Thyroid gland (tissue), 4 donors: ENCODE measurements at regions not wholly inside any gene's neighbourhood (a gene's known extent, or its start where the extent isn't known, plus 50 kb on each side); places are given as distances from the start of the nearest gene placed in this dataset.
A peak's percentile ranks its signal among the peaks of the same experiment; 100 is the strongest.

Experiments
- DNase-seq, 2 donors: peaks; one replicate each; pipeline ENCODE4 v3.0.0-alpha.2; 2019
- H3K27ac ChIP-seq, 3 donors: fragments of 200-600 bp; sonication (generic); 1 replicate in 2 of 3; 2 replicates in 1 of 3; pipeline ENCODE4 v1.5.1; 2016 to 2019; ENCODE audit warnings: mild to moderate bottlenecking in 1 of 3, moderate library complexity in 1 of 3
- H3K27me3 ChIP-seq: fragments of 200-600 bp; sonication (generic); one replicate; pipeline ENCODE4 v1.5.1; 2019
- H3K36me3 ChIP-seq, 2 donors: fragments of 200-600 bp; sonication (generic); one replicate each; pipeline ENCODE4 v1.5.1; 2016 to 2019
- H3K4me1 ChIP-seq, 2 donors: fragments of 200-600 bp; sonication (generic); one replicate each; pipeline ENCODE4 v1.5.1; 2017 to 2019
- H3K4me3 ChIP-seq, 3 donors: fragments of 200-600 bp; sonication (generic); replicated peaks in 1 of 3; 1 replicate in 2 of 3; 2 replicates in 1 of 3; pipeline ENCODE4 v1.5.1; 2016; ENCODE audit warnings: mild to moderate bottlenecking in 1 of 3
- H3K9me3 ChIP-seq: fragments of 200-600 bp; sonication (generic); one replicate; pipeline ENCODE4 v1.5.1; 2017
- CTCF ChIP-seq, 6 experiments: fragments of 200-600 bp in 3 of 6; fragments of 450-650 bp in 3 of 6; sonication (generic) in 3 of 6; IDR thresholded peaks; one replicate each; pipeline ENCODE4 v1.5.1; 2016 to 2019; ENCODE audit warnings: antibody characterized with exemption in 6 of 6, mild to moderate bottlenecking in 2 of 6, inconsistent platforms in 1 of 6, moderate library complexity in 1 of 6
- POLR2A ChIP-seq, 2 donors: fragments of 450-650 bp; IDR thresholded peaks; one replicate each; pipeline ENCODE4 v1.6.1; 2017; ENCODE audit warnings: antibody characterized with exemption in 2 of 2, mild to moderate bottlenecking in 2 of 2, moderate library complexity in 1 of 2
- WGBS, 2 donors: methylation state at CpG; one replicate each; pipeline ENCODE4 v1.1.5; 2017; 5-methylcytosine and 5-hydroxymethylcytosine counted together
- intact Hi-C: fragments of 100-400 bp; cut with DNase I; formaldehyde crosslinking; loops from one replicate; pipeline ENCODE4 v1.15.1; 2023

- TF ChIP-seq POLR2A (IDR thresholded peaks at IDR 0.05) (no peak), CTCF (IDR thresholded peaks at IDR 0.05) (no peak)
- H3K36me3 ChIP-seq, result no peaks in the 10 kb centered on the region
- no peaks in the 10 kb centered on the region for H3K4me1 ChIP-seq
- no peaks in the 10 kb centered on the region for H3K27me3 ChIP-seq
- no peak for DNase-seq
- 87 to 95% methylated on average over 10 to 11 of the region's 14 CpGs for WGBS, 2 donors
- no peaks in the 10 kb centered on the region for H3K9me3 ChIP-seq
- intact Hi-C loops, result no loop called here
- no peak overlapping the region for H3K27ac ChIP-seq
- no peak overlapping the region for H3K4me3 ChIP-seq
Measured at GRCh38 chr10:128466831-128467371, 340.7 kb upstream of the MKI67 start.

- 18 to 49% methylated on average over 7 of the region's 7 CpGs for WGBS, 2 donors
- intact Hi-C loops, result no loop called here
Measured at GRCh38 chr10:128468462-128468861, 342.2 kb upstream of the MKI67 start.

GRCh38 chr10:128469515-128469914 is 343.3 kb upstream of the MKI67 start:
- TF ChIP-seq POLR2A (IDR thresholded peaks at IDR 0.05) (no peak), CTCF (IDR thresholded peaks at IDR 0.05) (no peak)
- no peak overlapping the region for H3K4me3 ChIP-seq
- DNase-seq, result no peak
- no peak overlapping the region for H3K27ac ChIP-seq
- no peaks in the 10 kb centered on the region for H3K36me3 ChIP-seq
- H3K27me3 ChIP-seq, result no peaks in the 10 kb centered on the region
- 76% methylated on average over 9 of the region's 9 CpGs for WGBS, 2 donors
- H3K9me3 ChIP-seq, result no peaks in the 10 kb centered on the region
- H3K4me1 ChIP-seq, result no peaks in the 10 kb centered on the region
- intact Hi-C loops, result no loop called here

More at GRCh38 chr10:128468462-128468861, 342.2 kb upstream of the MKI67 start:
- no peaks in the 10 kb centered on the region for H3K4me1 ChIP-seq
- H3K4me3 ChIP-seq, result no peak overlapping the region
- no peaks in the 10 kb centered on the region for H3K27me3 ChIP-seq
- DNase-seq, result peak; percentile 20 to 30
- H3K27ac ChIP-seq, result no peak overlapping the region
- no peaks in the 10 kb centered on the region for H3K9me3 ChIP-seq
- TF ChIP-seq POLR2A (IDR thresholded peaks at IDR 0.05) (no peak), CTCF (IDR thresholded peaks at IDR 0.05) (no peak)
- H3K36me3 ChIP-seq, result no peaks in the 10 kb centered on the region

- Histone ChIP-seq H3K4me3 (no peak overlapping the region), H3K27me3 (no peaks in the 10 kb centered on the region), H3K36me3 (no peaks in the 10 kb centered on the region), H3K4me1 (no peaks in the 10 kb centered on the region), H3K9me3 (no peaks in the 10 kb centered on the region), H3K27ac (no peak overlapping the region)
- DNase-seq, result no peak
- TF ChIP-seq POLR2A (IDR thresholded peaks at IDR 0.05), result no peak
- no peak for TF ChIP-seq CTCF (IDR thresholded peaks at IDR 0.05)
- intact Hi-C loops, result no loop called here
- WGBS, 2 donors, result 79 to 80% methylated on average over 28 to 32 of the region's 34 CpGs
Measured at GRCh38 chr10:128470321-128470965, 344.2 kb upstream of the MKI67 start.

- WGBS, 2 donors, result 82 to 92% methylated on average over 12 of the region's 12 CpGs
- H3K4me3 ChIP-seq, result no peak overlapping the region
- no peaks in the 10 kb centered on the region for H3K36me3 ChIP-seq
- intact Hi-C loops, result no loop called here
- no peak for DNase-seq
- H3K9me3 ChIP-seq, result no peaks in the 10 kb centered on the region
- TF ChIP-seq POLR2A (IDR thresholded peaks at IDR 0.05) (no peak), CTCF (IDR thresholded peaks at IDR 0.05) (no peak)
- H3K27ac ChIP-seq, result no peak overlapping the region
- no peaks in the 10 kb centered on the region for H3K4me1 ChIP-seq
- H3K27me3 ChIP-seq, result no peaks in the 10 kb centered on the region
Measured at GRCh38 chr10:128471151-128471550, 344.9 kb upstream of the MKI67 start.
